Psoas muscle (tissue), 7 donors: ENCODE measurements at regions not wholly inside any gene's neighbourhood (a gene's known extent, or its start where the extent isn't known, plus 50 kb on each side); places are given as distances from the start of the nearest gene placed in this dataset.

ENCODE experiments used
- ATAC-seq, 4 donors: fragments of 200-7000 bp; cut with Tn5 transposase; one replicate each; pipeline ENCODE4 v1.9.1; 2020; ENCODE audit warnings: moderate library complexity in 3 of 4, mild to moderate bottlenecking in 2 of 4
- DNase-seq, 2 donors: peaks; one replicate each; pipeline ENCODE4 v3.0.0-alpha.2; 2020
- H3K27ac ChIP-seq: fragments of 200-600 bp; one replicate; pipeline ENCODE4 v1.8.0; 2022
- H3K27me3 ChIP-seq, 3 donors: fragments of 200-600 bp in 1 of 3; one replicate each; pipeline versions ENCODE4 v1.6.1 to v1.8.0; 2013 to 2022; ENCODE audit warnings: low read length in 2 of 3, mild to moderate bottlenecking in 2 of 3, moderate library complexity in 1 of 3; ENCODE audit not compliant: insufficient read depth in 3 of 3
- H3K36me3 ChIP-seq, 2 donors: fragments of 200-600 bp in 1 of 2; one replicate each; pipeline versions ENCODE4 v1.6.1 to v1.8.0; 2013 to 2022; ENCODE audit warnings: low read depth in 1 of 2, mild to moderate bottlenecking in 1 of 2, moderate library complexity in 1 of 2; ENCODE audit not compliant: insufficient read depth in 1 of 2
- H3K4me1 ChIP-seq: fragments of 200-600 bp; one replicate; pipeline ENCODE4 v1.8.0; 2022
- H3K4me3 ChIP-seq: fragments of 200-600 bp; one replicate; pipeline ENCODE4 v1.8.0; 2022; ENCODE audit warnings: mild to moderate bottlenecking
- H3K9me3 ChIP-seq: fragments of 200-600 bp; one replicate; pipeline ENCODE4 v1.8.0; 2022
- CTCF ChIP-seq: fragments of 200-600 bp; IDR thresholded peaks from one replicate; pipeline ENCODE4 v1.8.0; 2022; ENCODE audit warnings: antibody characterized with exemption
- WGBS, 3 donors: extraction: QIAGEN DNeasy Blood & Tissue Kit; methylation state at CpG; one replicate each; pipeline versions ENCODE4 v1.1.6 to v1.1.7; 2013; 5-methylcytosine and 5-hydroxymethylcytosine counted together
- intact Hi-C, 2 donors: fragments of 100-400 bp; cut with DNase I; formaldehyde crosslinking; loops; one replicate each; pipeline versions ENCODE4 v1.11.0 to v1.14.2; 2022
- donor health status: healthy with polysubstance abuse.
- donor health status: DM: no; HTN: no; CAD: no; lungs with moderate emphysema.
- donor health status: Bipolar disorder and iron deficiency.
- donor health status: healthy.
- donor health status: DM: yes; HTN: yes; CAD: no.
- donor health status: DM: no; HTN: no; CAD: no.
- donor health status: DM: yes; HTN: yes; CAD: no.

DNA sequence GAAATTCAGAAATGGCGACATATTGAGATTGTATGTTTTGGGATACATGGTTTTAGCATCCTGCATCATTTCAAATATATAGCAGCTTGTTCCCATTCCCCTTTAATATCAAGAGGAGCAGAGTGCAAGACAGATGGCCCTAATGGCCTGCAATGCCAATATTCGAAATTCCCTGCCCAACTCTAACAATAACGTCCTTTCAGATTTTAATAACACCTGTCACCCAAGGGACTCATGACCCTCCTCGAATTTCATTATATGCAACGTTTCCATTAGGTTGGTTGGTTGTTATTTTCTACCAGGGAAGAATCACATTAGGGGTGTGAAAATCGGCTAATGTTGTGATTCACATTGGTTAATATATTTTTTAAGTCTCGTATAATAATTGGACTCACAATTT is 170.0 kb downstream of the TNFSF13B start:
- DNase-seq (no peak), ATAC-seq (no peak)
- no peaks in the 10 kb centered on the region for H3K27me3 ChIP-seq
- no peaks in the 10 kb centered on the region for H3K36me3 ChIP-seq
- 34 to 46% (median 39%) methylated on average over 7 of the region's 7 CpGs for WGBS, 3 donors
- H3K9me3 ChIP-seq, result no peaks in the 10 kb centered on the region
- H3K4me3 ChIP-seq, result no peak overlapping the region
- TF ChIP-seq CTCF, result no peak
- no peak overlapping the region for H3K27ac ChIP-seq
- intact Hi-C loops, result no loop called here
- no peaks in the 10 kb centered on the region for H3K4me1 ChIP-seq

DNA sequence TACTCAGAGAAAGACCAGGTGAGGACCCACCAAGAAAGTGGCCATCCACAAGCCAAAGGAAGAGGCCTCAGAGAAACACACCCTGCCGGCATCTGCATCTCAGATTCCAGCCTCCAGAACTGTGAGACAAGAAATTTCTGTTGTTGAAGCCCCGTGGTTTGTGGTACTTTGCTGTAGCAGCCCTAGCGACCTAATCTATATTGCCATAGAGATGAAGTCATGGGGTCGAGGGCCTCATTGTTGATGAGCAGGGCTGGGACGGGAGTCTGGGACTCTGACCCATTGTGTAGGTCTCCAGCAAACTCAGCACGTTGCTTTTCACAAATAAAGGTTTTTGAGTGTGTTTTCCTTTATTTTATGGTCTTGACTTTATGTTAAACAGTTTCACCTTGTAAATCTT is 174.9 kb downstream of the TNFSF13B start:
- intact Hi-C loops, result no loop called here
- TF ChIP-seq CTCF, result no peak
- H3K4me3 ChIP-seq, result no peak overlapping the region

DNA sequence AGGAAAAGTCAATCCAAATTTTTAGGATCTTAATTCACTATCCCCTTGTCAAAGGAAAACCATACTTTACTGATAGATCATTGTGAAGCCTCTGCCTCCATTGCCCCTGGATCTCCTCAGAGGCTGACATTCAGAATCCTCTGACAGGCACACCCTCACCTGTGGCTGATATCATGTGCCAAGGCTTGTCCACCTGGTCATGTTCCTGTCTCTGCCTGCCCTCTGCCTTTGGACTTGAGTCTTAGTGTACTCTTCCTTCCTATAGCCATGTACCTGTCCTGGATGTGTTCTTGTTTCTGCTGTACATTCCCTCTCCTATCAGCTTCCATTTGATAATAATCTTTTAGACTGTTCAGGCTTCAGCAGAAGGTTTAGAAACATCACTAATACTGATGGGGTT is 179.4 kb downstream of the TNFSF13B start:
- no peak for ATAC-seq
- no peaks in the 10 kb centered on the region for H3K36me3 ChIP-seq
- no peaks in the 10 kb centered on the region for H3K4me1 ChIP-seq
- no peaks in the 10 kb centered on the region for H3K27me3 ChIP-seq
- no peak overlapping the region for H3K4me3 ChIP-seq
- intact Hi-C loops, result no loop called here
- H3K9me3 ChIP-seq, result no peaks in the 10 kb centered on the region
- TF ChIP-seq CTCF, result no peak
- no peak for DNase-seq
- H3K27ac ChIP-seq, result no peak overlapping the region

More for the DNA sequence above, 174.9 kb downstream of the TNFSF13B start:
- no peak overlapping the region for H3K27ac ChIP-seq
- WGBS, 3 donors, result 67 to 78% (median 74%) methylated on average over 6 of the region's 6 CpGs
- no peaks in the 10 kb centered on the region for H3K27me3 ChIP-seq
- no peaks in the 10 kb centered on the region for H3K36me3 ChIP-seq
- H3K4me1 ChIP-seq, result no peaks in the 10 kb centered on the region
- ATAC-seq, result no peak
- no peaks in the 10 kb centered on the region for H3K9me3 ChIP-seq
- no peak for DNase-seq

DNA sequence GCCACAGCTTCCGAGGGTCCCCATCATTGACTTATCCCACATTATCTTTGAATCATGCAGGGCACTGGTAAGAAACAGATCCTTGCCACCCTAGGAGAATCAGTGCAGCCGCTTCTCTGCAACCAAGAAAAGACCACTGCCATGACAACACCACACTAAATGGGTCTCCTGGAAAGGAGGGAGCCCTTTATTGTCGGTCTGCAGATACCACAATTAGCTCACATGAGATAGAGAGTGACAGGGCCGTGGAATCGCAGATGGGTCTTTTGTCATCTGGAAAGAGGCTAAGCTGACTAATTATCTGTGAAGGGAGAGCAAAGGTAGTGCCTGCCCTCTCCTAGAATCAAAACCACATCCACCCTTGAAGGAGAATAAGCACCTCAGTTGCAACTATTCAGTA is 178.3 kb upstream of the MYO16 start:
- TF ChIP-seq CTCF, result no peak
- no peak overlapping the region for H3K4me3 ChIP-seq
- no peaks in the 10 kb centered on the region for H3K27me3 ChIP-seq
- no peak overlapping the region for H3K27ac ChIP-seq
- intact Hi-C loops, result no loop called here
- no peaks in the 10 kb centered on the region for H3K36me3 ChIP-seq
- H3K9me3 ChIP-seq, result no peaks in the 10 kb centered on the region
- DNase-seq (no peak), ATAC-seq (no peak)
- WGBS, 3 donors, result 77 to 87% (median 81%) methylated on average over 5 of the region's 5 CpGs
- H3K4me1 ChIP-seq, result no peaks in the 10 kb centered on the region

- H3K27me3 ChIP-seq, result no peaks in the 10 kb centered on the region
- H3K27ac ChIP-seq, result no peak overlapping the region
- H3K4me1 ChIP-seq, result no peaks in the 10 kb centered on the region
- intact Hi-C loops, result no loop called here
- no peak for DNase-seq
- H3K9me3 ChIP-seq, result no peaks in the 10 kb centered on the region
- no peak for TF ChIP-seq CTCF
- WGBS, 3 donors, result 93 to 100% (median 98%) methylated on average over 2 of the region's 2 CpGs
- no peak for ATAC-seq
- no peaks in the 10 kb centered on the region for H3K36me3 ChIP-seq
- no peak overlapping the region for H3K4me3 ChIP-seq
Observed at GRCh38 chr13:108455320-108455719, 174.1 kb upstream of the MYO16 start.
